BE2C (cell line): ENCODE measurements at regions not wholly inside any gene's neighbourhood (a gene's known extent, or its start where the extent isn't known, plus 50 kb on each side); places are given as distances from the start of the nearest gene placed in this dataset.
"Not testable (repeated sequence)": the region's sequence is repeated elsewhere in the genome, so short reads cannot be mapped to it uniquely, and the experiment has no call there.

Experiments
- DNase-seq: peaks from one replicate; pipeline ENCODE4 v3.0.0-alpha.2; 2020
- H3K27me3 ChIP-seq: fragments of 250-450 bp; sonication (Bioruptor Pico); 2 replicates; pipeline ENCODE4 v1.5.1; 2020; ENCODE audit warnings: mild to moderate bottlenecking
- H3K36me3 ChIP-seq: fragments of 250-450 bp; sonication (Bioruptor Pico); 2 replicates; pipeline ENCODE4 v1.5.1; 2020; ENCODE audit warnings: mild to moderate bottlenecking
- H3K4me1 ChIP-seq: fragments of 250-450 bp; sonication (Bioruptor Pico); 2 replicates; pipeline ENCODE4 v1.5.1; 2020
- H3K4me3 ChIP-seq: 2 replicates; pipeline ENCODE4 v1.5.1; 2011; ENCODE audit warnings: low read depth, low read length
- H3K9me3 ChIP-seq: fragments of 250-450 bp; sonication (Bioruptor Pico); 2 replicates; pipeline ENCODE4 v1.5.1; 2020
- TF ChIP-seq, protein P1 (sequence below): IDR thresholded peaks from 2 replicates; pipeline ENCODE4 v1.5.1; 2012; ENCODE audit warnings: mild to moderate bottlenecking, low read depth, low read length

- H3K4me3 ChIP-seq, result no peak overlapping the region
- TF ChIP-seq, protein P1, sequence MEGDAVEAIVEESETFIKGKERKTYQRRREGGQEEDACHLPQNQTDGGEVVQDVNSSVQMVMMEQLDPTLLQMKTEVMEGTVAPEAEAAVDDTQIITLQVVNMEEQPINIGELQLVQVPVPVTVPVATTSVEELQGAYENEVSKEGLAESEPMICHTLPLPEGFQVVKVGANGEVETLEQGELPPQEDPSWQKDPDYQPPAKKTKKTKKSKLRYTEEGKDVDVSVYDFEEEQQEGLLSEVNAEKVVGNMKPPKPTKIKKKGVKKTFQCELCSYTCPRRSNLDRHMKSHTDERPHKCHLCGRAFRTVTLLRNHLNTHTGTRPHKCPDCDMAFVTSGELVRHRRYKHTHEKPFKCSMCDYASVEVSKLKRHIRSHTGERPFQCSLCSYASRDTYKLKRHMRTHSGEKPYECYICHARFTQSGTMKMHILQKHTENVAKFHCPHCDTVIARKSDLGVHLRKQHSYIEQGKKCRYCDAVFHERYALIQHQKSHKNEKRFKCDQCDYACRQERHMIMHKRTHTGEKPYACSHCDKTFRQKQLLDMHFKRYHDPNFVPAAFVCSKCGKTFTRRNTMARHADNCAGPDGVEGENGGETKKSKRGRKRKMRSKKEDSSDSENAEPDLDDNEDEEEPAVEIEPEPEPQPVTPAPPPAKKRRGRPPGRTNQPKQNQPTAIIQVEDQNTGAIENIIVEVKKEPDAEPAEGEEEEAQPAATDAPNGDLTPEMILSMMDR, result no peak
- no peak for DNase-seq
Observed at GRCh38 chr6:167405778-167406532, 81.1 kb downstream of the TTLL2 start.

DNA sequence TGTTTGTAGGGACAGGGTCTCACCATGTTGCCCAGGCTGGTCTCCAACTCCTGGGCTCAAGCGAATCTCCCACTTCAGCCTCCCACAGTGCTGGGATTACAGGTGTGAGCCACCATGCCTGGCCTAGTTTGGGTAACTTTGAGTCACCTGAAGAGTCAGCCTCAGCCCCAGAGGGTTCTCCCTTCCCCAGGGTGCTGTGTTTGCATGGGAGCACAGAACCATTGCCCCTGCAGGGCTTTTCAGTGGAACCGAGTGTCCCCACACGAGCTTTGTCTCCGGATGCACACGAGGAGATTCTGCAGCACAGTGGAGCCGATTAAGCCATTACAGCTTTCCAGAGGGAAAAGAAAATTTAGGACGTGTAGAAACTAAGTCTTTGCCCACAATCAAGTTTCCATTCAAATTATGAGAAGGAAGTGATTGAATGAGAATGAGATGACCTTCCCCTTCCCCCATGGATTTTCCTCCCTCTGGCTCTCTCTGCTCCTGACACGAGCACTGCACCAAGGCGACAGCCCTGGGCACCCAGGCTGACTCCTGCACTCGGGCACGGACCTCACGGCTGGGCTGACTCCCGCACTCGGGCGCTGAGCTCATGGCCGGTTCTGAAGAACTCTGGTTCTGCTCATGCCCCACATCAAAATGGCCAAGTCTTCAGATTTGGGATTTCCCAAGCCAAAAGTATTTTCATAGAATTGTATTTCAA, 81.8 kb downstream of the TTLL2 start:
- not testable (repeated sequence) for H3K36me3 ChIP-seq, H3K4me1 ChIP-seq, H3K27me3 ChIP-seq, H3K9me3 ChIP-seq, H3K4me3 ChIP-seq, DNase-seq

More at GRCh38 chr6:167405778-167406532, 81.1 kb downstream of the TTLL2 start:
- H3K9me3 ChIP-seq, result no peaks in the 10 kb centered on the region
- H3K4me1 ChIP-seq, result no peaks in the 10 kb centered on the region
- no peaks in the 10 kb centered on the region for H3K36me3 ChIP-seq
- peaks cover 3% of the 10 kb centered on the region; the same call in 1 of the 2 replicates for H3K27me3 ChIP-seq

DNA sequence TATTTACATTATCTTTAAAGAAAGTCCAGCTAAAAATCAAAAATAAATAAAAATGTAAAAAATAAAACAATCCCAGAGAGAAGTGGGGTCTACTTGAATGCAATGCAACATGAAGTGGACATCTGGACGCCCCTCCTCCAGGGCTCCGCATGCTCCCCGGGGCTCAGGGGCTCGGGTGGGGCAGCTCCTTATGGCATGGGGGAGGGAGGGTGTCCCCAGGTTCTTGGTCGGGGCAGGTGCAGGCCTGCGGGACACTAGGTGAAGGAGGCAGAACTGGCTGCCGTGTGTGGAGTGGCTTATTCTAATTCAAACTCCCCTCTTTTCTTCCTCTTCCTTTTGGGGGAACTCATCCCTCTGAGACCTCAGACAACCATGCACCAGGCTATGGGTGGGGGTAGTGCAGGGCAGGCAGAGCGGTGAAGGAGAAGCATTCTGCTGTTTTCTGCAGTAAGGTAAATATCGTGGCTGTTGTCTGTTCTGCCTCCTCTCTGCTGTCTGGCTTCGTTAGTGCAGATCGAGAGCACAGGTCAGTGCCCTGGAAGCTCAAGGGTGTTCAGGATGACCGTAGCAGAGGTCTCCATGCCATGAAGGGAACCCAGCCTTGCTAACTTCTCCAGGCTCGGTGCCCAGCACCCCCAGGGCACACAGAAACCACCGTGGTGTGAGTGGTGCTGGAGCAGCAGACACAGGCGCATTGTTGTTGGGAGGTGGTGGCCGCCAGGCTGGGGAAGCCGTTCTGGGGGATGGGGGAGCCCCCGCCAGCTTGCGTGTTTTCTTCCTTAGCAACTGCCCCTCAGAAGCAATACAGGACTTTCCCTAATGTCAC, 82.6 kb downstream of the TTLL2 start:
- no peaks in the 10 kb centered on the region for H3K36me3 ChIP-seq
- no peaks in the 10 kb centered on the region for H3K27me3 ChIP-seq
- H3K4me3 ChIP-seq, result no peak overlapping the region
- H3K4me1 ChIP-seq, result no peaks in the 10 kb centered on the region
- H3K9me3 ChIP-seq, result no peaks in the 10 kb centered on the region
- TF ChIP-seq, protein P1, result no peak
- DNase-seq, result no peak

DNA sequence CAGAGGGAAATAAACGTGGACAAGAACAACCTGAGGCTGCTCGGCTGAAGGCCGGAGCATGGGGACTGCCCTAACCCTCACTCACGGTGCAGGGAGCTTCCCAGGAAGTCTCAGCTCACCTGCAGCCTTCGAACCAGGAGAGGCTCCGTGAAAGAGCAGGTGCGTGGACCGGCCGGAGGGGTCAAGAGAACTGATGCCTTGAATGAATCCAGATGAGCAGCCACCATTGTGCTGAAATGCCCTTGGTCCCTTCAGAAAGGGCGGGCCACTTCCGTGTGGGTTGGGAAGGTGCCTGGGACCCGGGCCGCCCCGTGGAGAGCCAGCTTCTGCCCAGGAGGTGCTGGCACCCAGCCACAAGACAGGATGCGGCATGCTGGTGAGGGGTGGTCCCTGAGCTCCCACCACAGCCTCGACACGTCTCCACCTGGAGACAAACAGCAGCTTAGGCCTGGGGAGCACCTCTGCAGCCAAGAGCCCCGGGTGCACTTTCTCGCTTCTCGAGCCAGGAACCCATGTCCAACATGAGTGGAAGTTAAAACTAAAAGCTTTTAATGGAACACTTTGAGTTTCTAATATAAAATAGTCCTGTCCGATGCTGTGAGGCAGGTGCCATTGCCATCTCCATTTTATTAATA, 83.5 kb downstream of the TTLL2 start:
- H3K36me3 ChIP-seq, result no peaks in the 10 kb centered on the region
- H3K9me3 ChIP-seq, result no peaks in the 10 kb centered on the region
- no peak overlapping the region for H3K4me3 ChIP-seq
- H3K27me3 ChIP-seq, result no peaks in the 10 kb centered on the region
- H3K4me1 ChIP-seq, result no peaks in the 10 kb centered on the region
- TF ChIP-seq, protein P1, result no peak
- DNase-seq, result no peak

DNA sequence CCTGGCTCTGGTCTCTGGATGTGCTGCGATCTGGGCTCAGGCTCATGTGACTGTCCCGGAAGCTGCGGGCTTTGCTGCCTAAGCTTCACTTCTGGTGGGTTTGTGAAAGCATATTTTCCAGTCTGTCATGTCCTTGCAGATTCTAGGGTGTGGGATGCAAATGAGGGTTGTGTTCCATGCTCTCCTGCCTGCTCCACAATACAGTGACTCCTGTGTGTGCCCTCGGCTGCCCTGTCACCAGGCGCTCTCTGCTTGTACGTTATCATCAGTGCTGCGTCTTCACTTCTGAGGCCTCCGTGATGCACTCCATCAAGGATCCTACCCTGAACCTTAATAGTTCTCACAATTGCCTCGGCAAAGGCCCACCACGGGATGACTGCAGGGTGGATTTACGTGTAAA, 84.2 kb downstream of the TTLL2 start:
- no peaks in the 10 kb centered on the region for H3K4me1 ChIP-seq
- DNase-seq, result no peak
- H3K36me3 ChIP-seq, result no peaks in the 10 kb centered on the region
- TF ChIP-seq, protein P1, result no peak
- H3K4me3 ChIP-seq, result no peak overlapping the region
- no peaks in the 10 kb centered on the region for H3K27me3 ChIP-seq
- no peaks in the 10 kb centered on the region for H3K9me3 ChIP-seq

GRCh38 chr6:167409694-167410093, 84.8 kb downstream of the TTLL2 start:
- DNase-seq, result no peak
- Histone ChIP-seq H3K9me3 (no peaks in the 10 kb centered on the region), H3K27me3 (no peaks in the 10 kb centered on the region), H3K4me3 (no peak overlapping the region), H3K36me3 (no peaks in the 10 kb centered on the region), H3K4me1 (no peaks in the 10 kb centered on the region)
- TF ChIP-seq, protein P1, result no peak
